Activated naive CD4-positive, alpha-beta T cell treated with anti-CD3 and anti-CD28 coated beads, Interleukin-2, amount 50 U/mL, for 24 hours (primary cell): ENCODE measurements at regions not wholly inside any gene's neighbourhood (a gene's known extent, or its start where the extent isn't known, plus 50 kb on each side); places are given as distances from the start of the nearest gene placed in this dataset.

Experiments used
- H3K27ac Mint-ChIP-seq: one replicate; pipeline ENCODE4 v1.8.0; 2021; ENCODE audit warnings: mild to moderate bottlenecking, mixed read lengths
- H3K27me3 Mint-ChIP-seq: one replicate; pipeline ENCODE4 v1.8.0; 2021; ENCODE audit warnings: mixed read lengths
- H3K36me3 Mint-ChIP-seq: one replicate; pipeline ENCODE4 v1.8.0; 2021; ENCODE audit warnings: mixed read lengths
- H3K4me1 Mint-ChIP-seq: one replicate; pipeline ENCODE4 v1.8.0; 2021; ENCODE audit warnings: mixed read lengths
- H3K4me3 Mint-ChIP-seq: one replicate; pipeline ENCODE4 v1.8.0; 2021; ENCODE audit warnings: mild to moderate bottlenecking, mixed read lengths
- H3K9me3 Mint-ChIP-seq: one replicate; pipeline ENCODE4 v1.8.0; 2021; ENCODE audit warnings: mixed read lengths

- H3K36me3 Mint-ChIP-seq: no peaks in the 10 kb centered on the region
- H3K27ac Mint-ChIP-seq: no peak overlapping the region
- H3K4me1 Mint-ChIP-seq: no peaks in the 10 kb centered on the region
- H3K4me3 Mint-ChIP-seq: no peak overlapping the region
- no peaks in the 10 kb centered on the region for H3K9me3 Mint-ChIP-seq
- peaks cover 6% of the 10 kb centered on the region for H3K27me3 Mint-ChIP-seq
Measured at GRCh38 chr11:16685914-16686313, 52.5 kb upstream of the C11orf58 start.

GRCh38 chr11:16678466-16679116, 59.9 kb upstream of the C11orf58 start:
- peaks cover 7% of the 10 kb centered on the region for H3K27me3 Mint-ChIP-seq
- H3K4me3 Mint-ChIP-seq: no peak overlapping the region
- H3K36me3 Mint-ChIP-seq: no peaks in the 10 kb centered on the region
- no peak overlapping the region for H3K27ac Mint-ChIP-seq
- peaks cover 8% of the 10 kb centered on the region for H3K9me3 Mint-ChIP-seq
- H3K4me1 Mint-ChIP-seq: no peaks in the 10 kb centered on the region

GRCh38 chr11:16669799-16670415, 68.5 kb upstream of the C11orf58 start:
- H3K36me3 Mint-ChIP-seq: peaks cover 5% of the 10 kb centered on the region
- no peak overlapping the region for H3K27ac Mint-ChIP-seq

GRCh38 chr11:16632295-16633200, 105.9 kb upstream of the C11orf58 start:
- Mint-ChIP-seq H3K27me3 (peaks cover 11% of the 10 kb centered on the region), H3K4me1 (no peaks in the 10 kb centered on the region), H3K9me3 (peaks cover 5% of the 10 kb centered on the region), H3K36me3 (peaks cover 6% of the 10 kb centered on the region), H3K4me3 (no peak overlapping the region), H3K27ac (no peak overlapping the region)

More at GRCh38 chr11:16669799-16670415, 68.5 kb upstream of the C11orf58 start:
- peaks cover 22% of the 10 kb centered on the region for H3K9me3 Mint-ChIP-seq
- no peaks in the 10 kb centered on the region for H3K4me1 Mint-ChIP-seq
- H3K4me3 Mint-ChIP-seq: no peak overlapping the region
- H3K27me3 Mint-ChIP-seq: peaks cover 12% of the 10 kb centered on the region

GRCh38 chr11:16630651-16631050, 107.8 kb upstream of the C11orf58 start:
- no peaks in the 10 kb centered on the region for H3K4me1 Mint-ChIP-seq
- H3K27me3 Mint-ChIP-seq: peaks cover 14% of the 10 kb centered on the region
- no peak overlapping the region for H3K27ac Mint-ChIP-seq
- H3K9me3 Mint-ChIP-seq: peaks cover 5% of the 10 kb centered on the region
- H3K4me3 Mint-ChIP-seq: no peak overlapping the region
- H3K36me3 Mint-ChIP-seq: peaks cover 6% of the 10 kb centered on the region

GRCh38 chr11:16618431-16618830, 120.0 kb upstream of the C11orf58 start:
- Mint-ChIP-seq H3K36me3 (no peaks in the 10 kb centered on the region), H3K4me3 (no peak overlapping the region), H3K27ac (no peak overlapping the region)

GRCh38 chr11:16615480-16615879, 123.0 kb upstream of the C11orf58 start:
- no peaks in the 10 kb centered on the region for H3K36me3 Mint-ChIP-seq
- peaks cover 4% of the 10 kb centered on the region for H3K9me3 Mint-ChIP-seq
- no peak overlapping the region for H3K4me3 Mint-ChIP-seq
- H3K27me3 Mint-ChIP-seq: peaks cover 48% of the 10 kb centered on the region
- H3K27ac Mint-ChIP-seq: no peak overlapping the region
- peaks cover 31% of the 10 kb centered on the region for H3K4me1 Mint-ChIP-seq

More at GRCh38 chr11:16618431-16618830, 120.0 kb upstream of the C11orf58 start:
- peaks cover 11% of the 10 kb centered on the region for H3K4me1 Mint-ChIP-seq
- peaks cover 31% of the 10 kb centered on the region for H3K27me3 Mint-ChIP-seq
- H3K9me3 Mint-ChIP-seq: peaks cover 10% of the 10 kb centered on the region

- Mint-ChIP-seq H3K9me3 (peaks cover 4% of the 10 kb centered on the region), H3K4me1 (peaks cover 31% of the 10 kb centered on the region), H3K27me3 (peaks cover 48% of the 10 kb centered on the region), H3K4me3 (peak overlapping the region; percentile 35), H3K36me3 (no peaks in the 10 kb centered on the region), H3K27ac (no peak overlapping the region)
Measured at GRCh38 chr11:16613512-16614381, 124.7 kb upstream of the C11orf58 start.

- Mint-ChIP-seq H3K36me3 (no peaks in the 10 kb centered on the region), H3K4me1 (peaks cover 31% of the 10 kb centered on the region), H3K27me3 (peaks cover 45% of the 10 kb centered on the region), H3K27ac (no peak overlapping the region), H3K4me3 (peak overlapping the region; percentile 35), H3K9me3 (peaks cover under 1% of the 10 kb centered on the region)
Measured at GRCh38 chr11:16613262-16613511, 125.3 kb upstream of the C11orf58 start.

GRCh38 chr11:16612566-16613261, 125.7 kb upstream of the C11orf58 start:
- H3K4me3 Mint-ChIP-seq: peak overlapping the region; percentile 35
- no peaks in the 10 kb centered on the region for H3K36me3 Mint-ChIP-seq
- H3K27me3 Mint-ChIP-seq: peaks cover 45% of the 10 kb centered on the region
- no peaks in the 10 kb centered on the region for H3K9me3 Mint-ChIP-seq
- no peak overlapping the region for H3K27ac Mint-ChIP-seq
- H3K4me1 Mint-ChIP-seq: peaks cover 31% of the 10 kb centered on the region

GRCh38 chr11:16611926-16612565, 126.4 kb upstream of the C11orf58 start:
- no peaks in the 10 kb centered on the region for H3K36me3 Mint-ChIP-seq
- H3K4me3 Mint-ChIP-seq: no peak overlapping the region
- H3K9me3 Mint-ChIP-seq: no peaks in the 10 kb centered on the region
- no peak overlapping the region for H3K27ac Mint-ChIP-seq
- H3K27me3 Mint-ChIP-seq: peaks cover 45% of the 10 kb centered on the region
- H3K4me1 Mint-ChIP-seq: peaks cover 31% of the 10 kb centered on the region

GRCh38 chr11:16611401-16611921, 127.0 kb upstream of the C11orf58 start:
- Mint-ChIP-seq H3K4me1 (peaks cover 33% of the 10 kb centered on the region), H3K27ac (no peak overlapping the region), H3K27me3 (peaks cover 46% of the 10 kb centered on the region), H3K4me3 (no peak overlapping the region), H3K36me3 (no peaks in the 10 kb centered on the region), H3K9me3 (no peaks in the 10 kb centered on the region)

GRCh38 chr11:16610738-16611388, 127.6 kb upstream of the C11orf58 start:
- Mint-ChIP-seq H3K9me3 (no peaks in the 10 kb centered on the region), H3K4me1 (peaks cover 39% of the 10 kb centered on the region), H3K4me3 (no peak overlapping the region), H3K27ac (no peak overlapping the region), H3K36me3 (no peaks in the 10 kb centered on the region), H3K27me3 (peaks cover 48% of the 10 kb centered on the region)

- no peaks in the 10 kb centered on the region for H3K9me3 Mint-ChIP-seq
- peaks cover 45% of the 10 kb centered on the region for H3K4me1 Mint-ChIP-seq
- no peaks in the 10 kb centered on the region for H3K36me3 Mint-ChIP-seq
- H3K4me3 Mint-ChIP-seq: no peak overlapping the region
- H3K27me3 Mint-ChIP-seq: peaks cover 47% of the 10 kb centered on the region
- no peak overlapping the region for H3K27ac Mint-ChIP-seq
Measured at GRCh38 chr11:16610213-16610737, 128.2 kb upstream of the C11orf58 start.
